ENCODE measurements at regions not wholly inside any gene's neighbourhood (a gene's known extent, or its start where the extent isn't known, plus 50 kb on each side); places are given as distances from the start of the nearest gene placed in this dataset.

- TF ChIP-seq, protein P1, sequence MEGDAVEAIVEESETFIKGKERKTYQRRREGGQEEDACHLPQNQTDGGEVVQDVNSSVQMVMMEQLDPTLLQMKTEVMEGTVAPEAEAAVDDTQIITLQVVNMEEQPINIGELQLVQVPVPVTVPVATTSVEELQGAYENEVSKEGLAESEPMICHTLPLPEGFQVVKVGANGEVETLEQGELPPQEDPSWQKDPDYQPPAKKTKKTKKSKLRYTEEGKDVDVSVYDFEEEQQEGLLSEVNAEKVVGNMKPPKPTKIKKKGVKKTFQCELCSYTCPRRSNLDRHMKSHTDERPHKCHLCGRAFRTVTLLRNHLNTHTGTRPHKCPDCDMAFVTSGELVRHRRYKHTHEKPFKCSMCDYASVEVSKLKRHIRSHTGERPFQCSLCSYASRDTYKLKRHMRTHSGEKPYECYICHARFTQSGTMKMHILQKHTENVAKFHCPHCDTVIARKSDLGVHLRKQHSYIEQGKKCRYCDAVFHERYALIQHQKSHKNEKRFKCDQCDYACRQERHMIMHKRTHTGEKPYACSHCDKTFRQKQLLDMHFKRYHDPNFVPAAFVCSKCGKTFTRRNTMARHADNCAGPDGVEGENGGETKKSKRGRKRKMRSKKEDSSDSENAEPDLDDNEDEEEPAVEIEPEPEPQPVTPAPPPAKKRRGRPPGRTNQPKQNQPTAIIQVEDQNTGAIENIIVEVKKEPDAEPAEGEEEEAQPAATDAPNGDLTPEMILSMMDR (IDR thresholded peaks at IDR 0.05; ENCODE audit: insufficient read depth, low read length, poor library complexity, severe bottlenecking): no peak
- TF ChIP-seq EZH2phosphoT487 (conservative IDR thresholded peaks at IDR 0.05; ENCODE audit: low read length): no peak
Observed at GRCh38 chr5:164636456-164636855, 1131.0 kb downstream of the MAT2B start.

All from SU-DHL-6 (cell line).